ENCODE measurements at regions not wholly inside any gene's neighbourhood (a gene's known extent, or its start where the extent isn't known, plus 50 kb on each side); places are given as distances from the start of the nearest gene placed in this dataset.

GRCh38 chr11:95541715-95542114 is 247.9 kb downstream of the FAM76B start:
- H3K4me3 ChIP-seq = no peak overlapping the region
- H2AFZ ChIP-seq = no peak overlapping the region
- no peaks in the 10 kb centered on the region for H3K79me2 ChIP-seq
- no peaks in the 10 kb centered on the region for H4K20me1 ChIP-seq (ENCODE audit: insufficient read depth, poor library complexity, severe bottlenecking)
- TF ChIP-seq CTCF (IDR thresholded peaks at IDR 0.05; ENCODE audit: poor library complexity) (no peak), EZH2 (IDR thresholded peaks at IDR 0.05; ENCODE audit: borderline replicate concordance) (no peak), EZH2phosphoT487 (IDR thresholded peaks at IDR 0.05; ENCODE audit: low read depth, severe bottlenecking, unreplicated experiment) (no peak)
- H3K9me2 ChIP-seq (replicated peaks; ENCODE audit: insufficient read depth) = no peaks in the 10 kb centered on the region
- H3K36me3 ChIP-seq (replicated peaks; ENCODE audit: insufficient read depth, low read depth) = no peaks in the 10 kb centered on the region
- no peak for DNase-seq (ENCODE audit: low spot score)
- H3K4me2 ChIP-seq = no peak overlapping the region
- WGBS (ENCODE audit: low lambda C conversion rate, missing lambda C conversion rate) = 94% methylated on average over 4 of the region's 4 CpGs
- no peaks in the 10 kb centered on the region for H3K4me1 ChIP-seq (ENCODE audit: insufficient read depth)
- H3K27ac ChIP-seq = no peak overlapping the region
- no peaks in the 10 kb centered on the region for H3K27me3 ChIP-seq
- H3K9me3 ChIP-seq (ENCODE audit: low read depth) = no peaks in the 10 kb centered on the region

- H3K4me1 ChIP-seq (ENCODE audit: insufficient read depth) = no peaks in the 10 kb centered on the region
- DNase-seq (ENCODE audit: low spot score) = peak; percentile 29
- no peaks in the 10 kb centered on the region for H3K27me3 ChIP-seq
- no peak overlapping the region for H3K4me3 ChIP-seq
- no peak overlapping the region for H2AFZ ChIP-seq
- 82% methylated on average over 3 of the region's 3 CpGs for WGBS (ENCODE audit: low lambda C conversion rate, missing lambda C conversion rate)
- H3K9me2 ChIP-seq (replicated peaks; ENCODE audit: insufficient read depth) = no peaks in the 10 kb centered on the region
- H3K27ac ChIP-seq = no peak overlapping the region
- H3K79me2 ChIP-seq = no peaks in the 10 kb centered on the region
- no peaks in the 10 kb centered on the region for H3K36me3 ChIP-seq (replicated peaks; ENCODE audit: insufficient read depth, low read depth)
- TF ChIP-seq EZH2 (IDR thresholded peaks at IDR 0.05; ENCODE audit: borderline replicate concordance) (no peak), EZH2phosphoT487 (IDR thresholded peaks at IDR 0.05; ENCODE audit: low read depth, severe bottlenecking, unreplicated experiment) (no peak), CTCF (IDR thresholded peaks at IDR 0.05; ENCODE audit: poor library complexity) (no peak)
- H4K20me1 ChIP-seq (ENCODE audit: insufficient read depth, poor library complexity, severe bottlenecking) = no peaks in the 10 kb centered on the region
- no peaks in the 10 kb centered on the region for H3K9me3 ChIP-seq (ENCODE audit: low read depth)
- no peak overlapping the region for H3K4me2 ChIP-seq
Observed at GRCh38 chr11:95536047-95536690, 253.4 kb downstream of the FAM76B start.

GRCh38 chr11:95534809-95535208 is 254.8 kb downstream of the FAM76B start:
- Histone ChIP-seq H3K9me3 (ENCODE audit: low read depth) (no peaks in the 10 kb centered on the region), H3K27ac (no peak overlapping the region), H3K4me3 (no peak overlapping the region), H2AFZ (no peak overlapping the region), H3K4me2 (no peak overlapping the region), H4K20me1 (ENCODE audit: insufficient read depth, poor library complexity, severe bottlenecking) (no peaks in the 10 kb centered on the region), H3K36me3 (replicated peaks; ENCODE audit: insufficient read depth, low read depth) (no peaks in the 10 kb centered on the region), H3K27me3 (no peaks in the 10 kb centered on the region), H3K4me1 (ENCODE audit: insufficient read depth) (no peaks in the 10 kb centered on the region), H3K9me2 (replicated peaks; ENCODE audit: insufficient read depth) (no peaks in the 10 kb centered on the region), H3K79me2 (no peaks in the 10 kb centered on the region)
- no peak for TF ChIP-seq EZH2 (IDR thresholded peaks at IDR 0.05; ENCODE audit: borderline replicate concordance)
- TF ChIP-seq CTCF (IDR thresholded peaks at IDR 0.05; ENCODE audit: poor library complexity) = no peak
- no peak for TF ChIP-seq EZH2phosphoT487 (IDR thresholded peaks at IDR 0.05; ENCODE audit: low read depth, severe bottlenecking, unreplicated experiment)
- DNase-seq (ENCODE audit: low spot score) = no peak

- no peaks in the 10 kb centered on the region for H3K9me2 ChIP-seq (replicated peaks; ENCODE audit: insufficient read depth)
- no peaks in the 10 kb centered on the region for H3K4me1 ChIP-seq (ENCODE audit: insufficient read depth)
- TF ChIP-seq EZH2phosphoT487 (IDR thresholded peaks at IDR 0.05; ENCODE audit: low read depth, severe bottlenecking, unreplicated experiment) = no peak
- TF ChIP-seq EZH2 (IDR thresholded peaks at IDR 0.05; ENCODE audit: borderline replicate concordance) = no peak
- no peak for TF ChIP-seq CTCF (IDR thresholded peaks at IDR 0.05; ENCODE audit: poor library complexity)
- no peak overlapping the region for H2AFZ ChIP-seq
- H3K9me3 ChIP-seq (ENCODE audit: low read depth) = no peaks in the 10 kb centered on the region
- H3K79me2 ChIP-seq = no peaks in the 10 kb centered on the region
- H4K20me1 ChIP-seq (ENCODE audit: insufficient read depth, poor library complexity, severe bottlenecking) = no peaks in the 10 kb centered on the region
- H3K4me2 ChIP-seq = no peak overlapping the region
- WGBS (ENCODE audit: low lambda C conversion rate, missing lambda C conversion rate) = 86% methylated on average over 1 of the region's 1 CpG
- no peaks in the 10 kb centered on the region for H3K27me3 ChIP-seq
- no peak overlapping the region for H3K27ac ChIP-seq
- no peak for DNase-seq (ENCODE audit: low spot score)
- H3K4me3 ChIP-seq = no peak overlapping the region
- H3K36me3 ChIP-seq (replicated peaks; ENCODE audit: insufficient read depth, low read depth) = no peaks in the 10 kb centered on the region
Observed at GRCh38 chr11:95534226-95534625, 255.4 kb downstream of the FAM76B start.
